Astrocyte (in vitro differentiated cells and primary cell): ENCODE measurements at regions not wholly inside any gene's neighbourhood (a gene's known extent, or its start where the extent isn't known, plus 50 kb on each side); places are given as distances from the start of the nearest gene placed in this dataset.

ENCODE experiments used
- DNase-seq: peaks from one replicate; pipeline ENCODE4 v3.0.0-alpha.2; 2010; ENCODE audit warnings: low read depth
- FAIRE-seq: peaks from 2 replicates; lab custom pipeline; 2011; peaks lifted over from hg19 to GRCh38; lab: Jason Lieb, UNC
- H2AFZ ChIP-seq: 2 replicates; pipeline ENCODE4 v1.6.0; 2012; ENCODE audit warnings: low read depth, low read length, inconsistent platforms
- H3K27ac ChIP-seq: 2 replicates; pipeline ENCODE4 v1.5.1; 2011; ENCODE audit warnings: low read depth, low read length, inconsistent platforms
- H3K27me3 ChIP-seq: 2 replicates; pipeline ENCODE4 v1.6.0; 2011; ENCODE audit warnings: low read length, inconsistent platforms; ENCODE audit not compliant: insufficient read depth
- H3K36me3 ChIP-seq: 2 replicates; pipeline ENCODE4 v1.5.1; 2011; ENCODE audit warnings: low read length, inconsistent platforms; ENCODE audit not compliant: insufficient read depth
- H3K4me1 ChIP-seq: 2 replicates; pipeline ENCODE4 v1.5.1; 2011; ENCODE audit warnings: low read length, inconsistent platforms; ENCODE audit not compliant: insufficient read depth
- H3K4me2 ChIP-seq: 2 replicates; pipeline ENCODE4 v1.6.0; 2012; ENCODE audit warnings: low read length, inconsistent platforms
- H3K4me3 ChIP-seq: 2 replicates; pipeline ENCODE4 v1.5.1; 2011; ENCODE audit warnings: low read depth, mild to moderate bottlenecking, low read length, inconsistent platforms; ENCODE audit not compliant: insufficient read depth
- H3K79me2 ChIP-seq: 2 replicates; pipeline ENCODE4 v1.6.0; 2012; ENCODE audit warnings: mild to moderate bottlenecking, low read length, inconsistent platforms; ENCODE audit not compliant: insufficient read depth
- H3K9ac ChIP-seq: 2 replicates; pipeline ENCODE4 v1.6.0; 2012; ENCODE audit warnings: mild to moderate bottlenecking, low read length, inconsistent platforms
- H3K9me3 ChIP-seq: 2 replicates; pipeline ENCODE4 v1.5.1; 2012; ENCODE audit warnings: low read depth, mild to moderate bottlenecking, low read length, inconsistent platforms; ENCODE audit not compliant: insufficient read depth
- H4K20me1 ChIP-seq: 2 replicates; pipeline ENCODE4 v1.6.0; 2012; ENCODE audit warnings: low read length, inconsistent platforms; ENCODE audit not compliant: insufficient read depth
- H3K27ac Mint-ChIP-seq: one replicate; pipeline ENCODE4 v1.8.0; 2021; ENCODE audit warnings: mild to moderate bottlenecking, mixed read lengths; ENCODE audit not compliant: unreplicated experiment
- H3K27me3 Mint-ChIP-seq: one replicate; pipeline ENCODE4 v1.8.0; 2021; ENCODE audit warnings: low read depth, mixed read lengths; ENCODE audit not compliant: unreplicated experiment
- H3K36me3 Mint-ChIP-seq: one replicate; pipeline ENCODE4 v1.8.0; 2021; ENCODE audit warnings: low read depth, mixed read lengths; ENCODE audit not compliant: unreplicated experiment
- H3K4me1 Mint-ChIP-seq: one replicate; pipeline ENCODE4 v1.8.0; 2021; ENCODE audit warnings: low read depth, mixed read lengths; ENCODE audit not compliant: unreplicated experiment
- H3K4me3 Mint-ChIP-seq: one replicate; pipeline ENCODE4 v1.8.0; 2021; ENCODE audit warnings: mild to moderate bottlenecking, moderate library complexity, mixed read lengths; ENCODE audit not compliant: unreplicated experiment
- H3K9me3 Mint-ChIP-seq: one replicate; pipeline ENCODE4 v1.8.0; 2021; ENCODE audit warnings: mild to moderate bottlenecking, mixed read lengths; ENCODE audit not compliant: unreplicated experiment
- CTCF ChIP-seq: IDR thresholded peaks from 2 replicates; pipeline ENCODE4 v1.5.1; 2011; ENCODE audit warnings: low read depth, mild to moderate bottlenecking, inconsistent platforms, low read length, moderate library complexity; ENCODE audit not compliant: insufficient read depth
- EZH2 ChIP-seq: IDR thresholded peaks from 2 replicates; pipeline ENCODE4 v1.6.1; 2012; ENCODE audit warnings: mild to moderate bottlenecking, low read length, inconsistent platforms; ENCODE audit not compliant: insufficient read depth

- no peaks in the 10 kb centered on the region for H3K9me3 Mint-ChIP-seq
- Histone ChIP-seq H3K9me3 (peaks cover 2% of the 10 kb centered on the region), H3K4me2 (no peak overlapping the region), H4K20me1 (no peaks in the 10 kb centered on the region), H3K4me3 (no peak overlapping the region), H3K27ac (no peak overlapping the region), H3K9ac (no peak overlapping the region), H2AFZ (no peak overlapping the region), H3K27me3 (peaks cover 9% of the 10 kb centered on the region), H3K36me3 (no peaks in the 10 kb centered on the region), H3K79me2 (no peaks in the 10 kb centered on the region), H3K4me1 (no peaks in the 10 kb centered on the region)
- no peak overlapping the region for H3K4me3 Mint-ChIP-seq
- TF ChIP-seq CTCF (no peak), EZH2 (no peak)
- no peak for FAIRE-seq
- DNase-seq = no peak
- peaks cover 12% of the 10 kb centered on the region for H3K27me3 Mint-ChIP-seq
- no peak overlapping the region for H3K27ac Mint-ChIP-seq
- H3K36me3 Mint-ChIP-seq = no peaks in the 10 kb centered on the region
- no peaks in the 10 kb centered on the region for H3K4me1 Mint-ChIP-seq
Measured at GRCh38 chr9:129394061-129394885, 216.2 kb upstream of the IER5L start.

GRCh38 chr9:129393064-129393463 is 215.0 kb upstream of the IER5L start:
- H3K27me3 ChIP-seq = peaks cover 9% of the 10 kb centered on the region
- no peaks in the 10 kb centered on the region for H3K9me3 Mint-ChIP-seq
- no peak overlapping the region for H2AFZ ChIP-seq
- no peaks in the 10 kb centered on the region for H3K79me2 ChIP-seq
- no peaks in the 10 kb centered on the region for H3K36me3 ChIP-seq
- DNase-seq = no peak
- no peaks in the 10 kb centered on the region for H3K36me3 Mint-ChIP-seq
- no peak overlapping the region for H3K27ac Mint-ChIP-seq
- no peaks in the 10 kb centered on the region for H4K20me1 ChIP-seq
- no peak overlapping the region for H3K4me2 ChIP-seq
- peaks cover 12% of the 10 kb centered on the region for H3K27me3 Mint-ChIP-seq
- H3K9ac ChIP-seq = no peak overlapping the region
- no peak for FAIRE-seq
- H3K4me1 Mint-ChIP-seq = no peaks in the 10 kb centered on the region
- TF ChIP-seq EZH2 (no peak), CTCF (no peak)
- peaks cover 2% of the 10 kb centered on the region for H3K9me3 ChIP-seq
- H3K27ac ChIP-seq = no peak overlapping the region
- H3K4me1 ChIP-seq = no peaks in the 10 kb centered on the region
- no peak overlapping the region for H3K4me3 ChIP-seq
- no peak overlapping the region for H3K4me3 Mint-ChIP-seq

GRCh38 chr9:129392093-129392541 is 214.1 kb upstream of the IER5L start:
- H2AFZ ChIP-seq = no peak overlapping the region
- no peak overlapping the region for H3K27ac ChIP-seq
- no peaks in the 10 kb centered on the region for H3K36me3 ChIP-seq
- H3K27me3 ChIP-seq = peaks cover 9% of the 10 kb centered on the region
- H3K9me3 Mint-ChIP-seq = no peaks in the 10 kb centered on the region
- H3K9ac ChIP-seq = no peak overlapping the region
- peaks cover 2% of the 10 kb centered on the region for H3K9me3 ChIP-seq
- no peaks in the 10 kb centered on the region for H4K20me1 ChIP-seq
- H3K36me3 Mint-ChIP-seq = no peaks in the 10 kb centered on the region
- H3K4me3 Mint-ChIP-seq = no peak overlapping the region
- H3K27me3 Mint-ChIP-seq = peaks cover 15% of the 10 kb centered on the region
- H3K4me1 Mint-ChIP-seq = no peaks in the 10 kb centered on the region
- no peak overlapping the region for H3K4me2 ChIP-seq
- TF ChIP-seq CTCF = no peak
- no peak for TF ChIP-seq EZH2
- FAIRE-seq (no peak), DNase-seq (no peak)
- H3K4me3 ChIP-seq = no peak overlapping the region
- no peak overlapping the region for H3K27ac Mint-ChIP-seq
- no peaks in the 10 kb centered on the region for H3K79me2 ChIP-seq
- no peaks in the 10 kb centered on the region for H3K4me1 ChIP-seq
